Epithelial cell of proximal tubule (primary cell): ENCODE measurements at regions not wholly inside any gene's neighbourhood (a gene's known extent, or its start where the extent isn't known, plus 50 kb on each side); places are given as distances from the start of the nearest gene placed in this dataset.

ENCODE experiments used
- DNase-seq: peaks from one replicate; pipeline ENCODE4 v3.0.0-alpha.2; 2011; ENCODE audit warnings: low read depth
- H3K4me3 ChIP-seq: 2 replicates; pipeline ENCODE4 v1.5.1; 2011; ENCODE audit warnings: low read depth, mild to moderate bottlenecking, low read length
- CTCF ChIP-seq: conservative IDR thresholded peaks from 2 replicates; pipeline ENCODE4 v1.5.1; 2012; ENCODE audit warnings: low read depth, mild to moderate bottlenecking, low read length

DNA sequence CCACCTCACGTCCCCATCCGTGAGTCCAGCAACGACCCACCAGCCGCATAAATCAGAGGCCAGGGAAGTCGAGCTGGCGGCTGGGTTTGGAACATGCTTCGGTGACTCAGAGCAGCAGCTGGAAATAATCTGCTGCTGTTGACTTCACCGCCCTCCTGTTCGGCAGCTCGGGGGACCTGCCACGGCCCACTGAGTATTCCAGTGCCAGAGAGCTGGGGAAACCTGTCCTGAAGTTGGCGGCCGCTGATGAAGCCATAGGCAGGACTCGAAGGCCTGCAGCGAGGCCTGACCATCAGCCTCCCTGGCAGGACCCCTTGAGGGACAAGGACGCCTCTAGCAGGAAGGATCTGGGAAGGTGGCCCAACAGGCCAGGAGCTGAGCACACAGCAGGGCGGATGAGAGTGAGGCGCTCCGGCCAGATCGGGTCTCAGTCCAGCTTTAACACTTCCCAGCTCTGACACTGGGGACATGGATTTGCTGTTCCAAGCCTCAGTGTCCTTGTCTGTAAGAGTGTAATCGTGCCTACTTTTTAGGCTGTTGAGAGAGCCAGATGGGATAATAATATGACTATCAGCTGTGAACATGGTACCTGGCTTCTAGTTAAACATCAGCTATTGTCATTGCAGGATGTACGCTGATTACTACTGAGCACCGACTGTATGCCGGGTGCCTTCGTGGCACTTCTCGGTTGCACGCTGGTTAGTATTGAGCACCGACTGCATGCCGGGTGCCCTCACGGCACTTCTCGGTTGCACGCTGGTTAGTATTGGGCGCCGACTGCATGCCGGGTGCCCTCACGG is 50.4 kb upstream of the CIBAR2 start:
- no peak overlapping the region for H3K4me3 ChIP-seq
- no peak for DNase-seq
- no peak for TF ChIP-seq CTCF

DNA sequence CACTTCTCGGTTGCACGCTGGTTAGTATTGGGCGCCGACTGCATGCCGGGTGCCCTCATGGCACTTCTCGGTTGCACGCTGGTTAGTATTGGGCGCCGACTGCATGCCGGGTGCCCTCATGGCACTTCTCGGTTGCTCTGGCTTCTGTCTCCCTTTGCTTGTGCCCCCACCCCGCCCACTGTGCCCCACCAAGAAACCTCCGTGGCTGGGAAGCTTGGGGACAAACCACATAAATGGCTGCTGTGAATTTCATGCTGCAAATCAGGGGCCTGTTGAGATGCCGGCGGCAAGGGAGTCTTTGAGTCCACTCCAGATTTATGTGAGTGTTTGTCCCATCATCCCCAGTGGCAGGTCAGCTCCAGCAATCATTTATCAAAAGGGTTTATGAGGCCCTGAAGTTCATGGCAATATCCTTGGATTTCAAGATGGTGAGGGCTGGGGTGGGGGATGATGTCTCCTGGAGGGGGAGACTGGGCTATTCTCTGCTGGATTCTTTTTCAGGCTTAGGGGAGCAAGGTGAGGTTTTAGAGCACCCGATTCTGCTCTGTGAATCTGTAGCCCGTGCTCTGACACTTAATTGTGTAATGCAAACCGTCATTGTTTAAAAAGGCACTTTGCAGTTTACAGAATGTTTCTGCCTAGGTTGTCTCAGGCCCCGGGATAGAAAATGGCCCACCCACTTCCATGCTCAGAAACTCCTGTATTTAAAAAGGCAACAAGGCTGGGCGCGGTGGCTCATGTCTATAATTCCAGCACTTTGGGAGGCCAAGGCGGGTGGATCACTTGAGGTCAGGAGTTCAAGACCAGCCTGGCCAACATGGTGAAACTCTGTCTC is 51.2 kb upstream of the CIBAR2 start:
- H3K4me3 ChIP-seq: no peak overlapping the region
- DNase-seq: no peak
- TF ChIP-seq CTCF: no peak

- H3K4me3 ChIP-seq: no peak overlapping the region
- DNase-seq: no peak
- no peak for TF ChIP-seq CTCF
Measured at GRCh38 chr16:85164431-85164830, 52.2 kb upstream of the CIBAR2 start.

- no peak for DNase-seq
- no peak for TF ChIP-seq CTCF
Measured at GRCh38 chr16:85164838-85165516, 52.7 kb upstream of the CIBAR2 start.

GRCh38 chr16:85165781-85166180 is 53.5 kb upstream of the CIBAR2 start:
- H3K4me3 ChIP-seq: no peak overlapping the region
- no peak for DNase-seq
- no peak for TF ChIP-seq CTCF

More at GRCh38 chr16:85164838-85165516, 52.7 kb upstream of the CIBAR2 start:
- no peak overlapping the region for H3K4me3 ChIP-seq

- no peak for TF ChIP-seq CTCF
- no peak overlapping the region for H3K4me3 ChIP-seq
- no peak for DNase-seq
Measured at GRCh38 chr16:85166281-85166680, 54.0 kb upstream of the CIBAR2 start.
